GM19328 (cell line): ENCODE measurements at regions not wholly inside any gene's neighbourhood (a gene's known extent, or its start where the extent isn't known, plus 50 kb on each side); places are given as distances from the start of the nearest gene placed in this dataset.

ENCODE experiments used
- ATAC-seq: cut with Tn5 transposase; IDR thresholded peaks from one replicate; pipeline ENCODE4 v1.9.1; 2021; ENCODE audit warnings: mild to moderate bottlenecking, moderate library complexity; ENCODE audit not compliant: unreplicated experiment

DNA sequence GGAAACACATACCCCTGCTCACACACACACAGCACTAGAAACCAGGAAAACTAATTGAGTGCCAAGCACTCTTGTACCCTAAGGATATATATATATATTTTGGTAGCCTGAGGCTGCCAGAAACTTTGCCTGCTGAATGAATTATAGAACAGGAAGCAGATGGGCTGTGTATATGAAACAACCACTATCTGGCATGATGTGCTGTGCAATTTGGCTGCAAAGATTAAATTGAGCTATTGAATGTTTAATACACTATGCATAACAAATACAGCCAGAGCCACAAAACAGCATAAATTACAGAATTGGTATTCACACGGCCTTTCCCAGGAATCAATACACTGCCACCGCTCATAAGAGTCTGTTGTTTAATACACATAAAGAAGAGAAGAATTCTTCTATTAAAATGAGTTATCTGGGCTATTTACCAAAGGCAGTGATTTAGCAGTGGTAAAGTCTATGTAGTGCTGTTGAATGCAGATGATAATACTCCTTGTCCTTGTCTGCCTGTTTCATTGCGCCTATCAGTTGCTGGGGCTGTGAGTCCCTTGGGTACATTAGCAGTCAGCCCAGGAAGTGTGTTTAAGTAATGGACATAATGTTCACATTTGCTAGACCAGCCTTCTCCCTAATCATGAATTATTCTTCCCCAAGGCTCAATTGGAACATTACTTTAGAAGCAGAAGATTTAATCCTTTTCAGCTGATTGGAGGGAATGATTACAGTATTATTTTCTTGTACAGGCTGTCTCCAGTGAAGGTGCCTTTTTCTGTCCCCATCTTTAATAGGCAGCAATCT is 294.3 kb downstream of the TLE1 start:
- ATAC-seq = no peak

DNA sequence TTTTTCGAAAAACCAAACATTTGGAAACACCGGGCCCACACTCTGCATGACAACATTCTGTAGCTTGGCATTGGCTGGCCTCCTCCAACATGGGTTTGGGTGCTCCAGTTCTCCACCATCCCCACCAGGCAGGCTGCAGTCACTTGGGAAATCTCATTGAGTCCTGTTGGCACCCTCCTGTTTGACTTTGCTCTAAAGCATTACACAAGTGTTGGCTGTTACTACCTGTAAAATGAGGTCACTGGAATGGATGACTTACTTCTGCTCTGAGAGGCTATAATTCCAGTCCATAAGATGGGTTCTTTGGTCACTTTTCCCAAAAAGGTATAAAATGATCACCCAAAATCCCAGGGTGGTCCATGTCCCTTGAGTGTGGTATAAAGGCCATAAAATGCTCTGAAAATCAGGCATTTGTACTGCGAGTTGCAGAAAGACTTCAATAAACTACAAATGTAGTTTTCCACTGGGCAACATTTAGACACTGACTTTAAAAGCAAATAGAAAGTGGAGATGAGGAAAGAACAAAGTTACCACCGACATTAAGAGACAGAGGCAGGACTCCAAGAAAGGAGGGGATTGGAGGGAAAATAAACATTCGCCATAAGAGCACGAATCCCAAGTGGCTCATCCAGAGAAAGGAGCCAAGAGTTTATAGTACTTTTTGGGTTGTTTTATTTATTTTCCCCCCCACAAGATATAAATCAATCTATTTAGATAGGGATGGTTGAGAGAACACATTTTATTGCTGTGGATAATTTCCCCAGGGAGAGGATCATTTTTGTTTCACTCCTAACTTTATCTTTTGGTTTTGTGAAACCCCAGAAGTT is 295.1 kb downstream of the TLE1 start:
- ATAC-seq = no peak

DNA sequence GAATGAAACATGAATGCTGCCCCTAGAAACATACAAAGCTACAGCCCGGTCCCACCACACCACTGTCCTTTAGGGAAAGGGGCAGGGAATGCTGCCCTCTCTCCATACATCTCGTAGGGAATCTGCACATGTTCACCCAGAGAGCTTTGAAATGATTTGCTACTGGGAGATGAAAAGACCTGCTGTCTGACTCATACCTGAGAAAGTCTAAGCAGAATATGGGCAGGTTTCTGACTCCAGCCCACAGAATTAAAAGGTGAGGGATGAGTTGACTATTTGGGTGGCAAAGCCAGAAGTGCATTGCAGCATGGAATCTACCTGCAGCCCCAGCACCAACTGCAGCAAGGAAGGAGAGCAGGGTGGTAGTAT is 297.9 kb downstream of the TLE1 start:
- no peak for ATAC-seq

DNA sequence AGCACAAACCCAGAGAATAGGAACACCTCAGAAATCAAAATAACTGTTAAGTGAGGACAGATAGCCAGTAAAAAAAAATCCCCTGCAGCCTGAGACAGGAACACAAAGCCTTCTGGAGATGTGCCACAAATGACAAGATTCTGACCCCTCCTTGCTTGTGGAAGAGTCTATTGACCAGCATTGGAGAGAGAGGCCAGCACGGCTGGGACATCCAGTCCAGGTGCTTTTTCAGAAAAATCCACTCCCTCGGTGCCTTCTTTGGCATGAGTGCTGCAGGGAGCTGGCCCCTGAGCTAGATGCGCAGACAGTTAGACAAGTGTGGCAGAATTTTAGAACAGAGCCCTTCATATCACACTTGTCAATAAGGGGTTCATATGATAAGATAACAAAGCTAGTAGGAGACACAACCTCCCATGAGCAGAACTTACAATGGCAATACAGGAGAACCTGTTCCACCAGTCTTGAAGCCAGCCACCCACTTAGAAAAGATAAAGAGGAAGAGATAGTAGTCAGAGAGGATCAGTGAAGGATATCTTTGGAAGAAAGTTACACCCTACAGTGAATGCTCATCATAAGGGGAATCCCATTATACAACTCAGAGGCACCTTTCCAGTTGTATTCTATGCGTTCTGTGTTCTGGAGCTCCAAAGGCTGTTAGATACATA is 298.4 kb downstream of the TLE1 start:
- ATAC-seq = no peak

DNA sequence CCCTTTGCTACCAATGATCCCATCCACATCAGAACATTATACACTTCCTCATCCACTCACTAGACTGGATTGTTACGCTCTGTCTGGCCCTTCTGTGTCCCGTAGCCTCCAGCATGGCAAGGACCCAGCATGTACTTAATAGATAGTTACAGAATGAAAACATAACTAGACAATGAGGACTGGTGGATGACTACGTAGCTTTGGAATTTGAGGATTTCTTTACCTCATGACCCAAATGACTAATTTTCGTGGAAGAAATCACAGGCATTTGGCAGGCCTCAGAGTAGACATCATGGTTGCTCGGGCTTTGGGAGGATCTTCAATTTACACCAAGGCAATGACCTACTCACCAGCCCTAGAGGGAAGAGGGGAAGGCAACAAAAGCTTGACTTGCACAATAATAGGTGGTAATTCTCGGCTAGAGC is 299.8 kb downstream of the TLE1 start:
- ATAC-seq = no peak

DNA sequence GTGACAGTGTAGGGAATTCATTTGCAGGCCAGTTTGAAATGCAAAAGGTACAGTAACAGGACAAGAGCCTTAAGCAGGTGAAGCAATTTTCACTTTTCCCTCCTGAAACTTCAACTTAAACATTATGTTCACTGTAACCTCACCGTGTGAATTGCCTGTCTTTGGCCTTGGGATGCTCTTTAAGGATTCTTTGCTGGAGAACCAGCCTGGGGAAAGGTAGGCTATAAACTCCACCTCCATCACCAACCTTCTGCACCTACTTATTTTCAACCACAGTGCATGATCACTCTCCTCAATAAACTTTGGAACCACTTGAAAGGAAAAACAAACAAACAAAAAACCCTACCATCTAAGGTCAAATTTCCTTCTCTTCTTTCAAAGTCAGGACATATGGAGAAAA is 300.5 kb downstream of the TLE1 start:
- no peak for ATAC-seq

DNA sequence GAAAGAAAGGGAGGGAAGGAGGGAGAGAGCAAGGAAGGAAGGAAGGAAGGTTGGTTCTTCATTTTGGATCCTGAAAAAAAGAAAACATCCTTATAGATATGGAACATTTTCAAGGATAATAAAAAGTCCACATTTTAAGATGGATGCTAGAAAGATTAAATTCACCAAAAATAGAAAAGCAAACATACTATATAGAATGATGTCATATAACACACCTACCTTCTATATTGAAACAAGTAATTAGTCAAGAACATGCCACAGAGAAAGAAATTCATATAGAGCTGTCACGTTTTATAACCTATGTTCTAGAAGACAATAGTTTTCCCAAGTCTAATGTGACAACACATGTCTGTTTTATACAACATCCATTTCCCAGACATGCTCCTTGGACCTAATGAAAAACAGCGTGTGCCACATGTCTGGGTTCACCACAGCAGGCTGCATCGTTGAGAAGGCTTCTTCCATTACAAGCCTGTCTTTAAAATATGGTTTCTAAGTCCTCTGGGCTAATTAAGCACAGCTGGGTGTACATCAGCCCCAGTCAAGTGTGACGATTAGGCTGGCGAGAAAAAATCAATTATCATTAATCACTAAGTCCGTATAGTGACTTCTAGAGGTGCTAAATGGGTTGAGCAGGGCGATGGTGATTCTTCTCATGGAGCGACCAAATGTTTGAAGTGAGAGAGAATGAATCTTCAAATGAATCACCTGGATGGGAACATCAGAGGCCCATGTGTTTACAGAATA is 301.8 kb downstream of the TLE1 start:
- no peak for ATAC-seq

DNA sequence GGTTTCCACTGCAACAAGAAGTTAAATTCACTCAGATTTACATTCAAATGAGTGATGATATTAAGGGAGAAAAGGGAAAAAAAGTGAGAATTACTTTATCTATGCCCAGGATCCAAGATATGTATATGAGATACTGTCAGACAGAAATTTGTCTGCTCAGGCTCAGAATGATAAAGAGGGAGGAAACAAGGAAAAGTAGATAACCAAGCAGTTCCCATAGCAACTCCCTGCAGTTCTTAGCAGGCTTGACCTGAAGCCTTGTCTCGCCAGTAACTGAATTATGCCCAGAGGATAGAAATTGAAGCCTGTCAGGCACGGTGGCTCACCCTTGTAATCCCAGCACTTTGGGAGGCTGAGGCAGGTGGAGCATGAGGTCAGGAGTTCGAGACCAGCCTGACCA is 304.4 kb downstream of the TLE1 start:
- no peak for ATAC-seq

DNA sequence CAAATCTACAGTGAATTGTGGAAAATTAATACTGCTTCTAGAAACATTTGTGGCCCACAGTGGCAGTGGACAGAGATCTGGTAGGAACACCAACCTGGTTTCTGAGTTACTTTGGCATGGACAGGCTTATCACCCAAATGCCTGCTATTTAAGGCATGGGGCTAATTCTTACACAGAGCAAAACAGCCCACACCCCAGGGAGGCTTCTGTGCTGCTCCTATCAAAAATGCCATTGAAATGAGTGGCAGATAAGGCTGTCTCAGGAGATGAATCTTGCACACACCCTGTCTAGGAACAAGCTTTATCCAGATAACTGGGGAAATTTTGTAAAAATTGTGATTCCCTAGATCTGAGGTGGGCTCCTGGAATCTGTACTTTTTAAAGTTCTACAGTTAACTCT is 307.1 kb downstream of the TLE1 start:
- ATAC-seq = no peak

DNA sequence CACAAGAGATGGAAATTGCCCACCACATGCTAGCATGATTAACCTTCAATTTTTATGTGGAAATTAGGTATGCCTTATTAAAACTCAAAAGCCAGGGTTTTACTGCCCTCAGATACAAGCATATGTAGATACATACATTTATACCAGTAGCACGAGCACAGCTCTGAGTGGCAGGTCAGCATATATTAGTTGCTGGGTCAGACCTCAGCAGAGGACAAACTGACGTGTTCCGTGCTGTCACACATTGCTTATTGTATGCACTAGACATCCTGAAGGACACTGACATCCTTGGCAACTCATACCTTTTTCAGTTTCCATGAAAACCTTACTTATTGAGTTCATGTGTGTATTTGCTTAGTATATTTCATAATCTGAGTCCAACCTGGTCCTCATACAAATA is 307.7 kb downstream of the TLE1 start:
- ATAC-seq = no peak

DNA sequence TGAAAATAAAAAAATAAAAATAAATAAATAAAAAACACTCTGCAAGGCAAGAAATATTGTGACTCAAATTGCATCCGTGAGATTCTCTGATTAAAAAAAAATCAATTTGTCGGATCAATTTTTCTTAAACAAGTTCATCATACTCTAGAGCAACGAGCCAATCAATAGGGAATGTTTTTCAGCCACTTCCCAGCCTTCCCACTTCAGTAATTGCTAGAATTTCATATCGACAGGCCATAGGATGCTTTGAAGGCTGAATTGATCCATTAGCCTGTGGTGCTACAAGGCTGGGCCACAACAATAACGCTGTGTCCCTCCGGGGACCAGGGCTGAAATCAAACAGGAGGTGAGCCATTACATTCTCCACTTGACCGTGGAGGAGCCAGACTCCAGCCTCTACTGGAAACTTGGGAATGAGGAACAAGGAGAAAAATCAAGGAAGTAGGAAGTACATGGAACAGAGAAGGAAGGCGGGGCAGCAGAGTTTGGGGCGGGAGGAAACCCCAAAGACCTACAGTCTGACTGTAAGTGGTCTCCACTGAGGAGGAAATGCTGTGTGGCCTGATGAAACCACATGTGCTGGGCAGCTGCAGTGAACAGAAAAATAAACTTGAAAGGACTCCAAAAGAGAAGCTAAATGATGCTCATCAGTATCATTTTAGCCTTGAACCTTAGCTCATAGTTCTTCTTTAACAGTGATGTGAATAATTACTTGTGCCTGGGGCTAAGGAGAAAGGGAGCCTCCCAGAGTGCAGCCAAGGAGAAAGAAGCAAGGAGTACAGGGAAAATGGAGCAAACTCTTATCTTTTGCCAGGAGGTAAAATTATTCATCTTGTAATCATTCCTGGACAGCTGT is 308.6 kb downstream of the TLE1 start:
- ATAC-seq = no peak

DNA sequence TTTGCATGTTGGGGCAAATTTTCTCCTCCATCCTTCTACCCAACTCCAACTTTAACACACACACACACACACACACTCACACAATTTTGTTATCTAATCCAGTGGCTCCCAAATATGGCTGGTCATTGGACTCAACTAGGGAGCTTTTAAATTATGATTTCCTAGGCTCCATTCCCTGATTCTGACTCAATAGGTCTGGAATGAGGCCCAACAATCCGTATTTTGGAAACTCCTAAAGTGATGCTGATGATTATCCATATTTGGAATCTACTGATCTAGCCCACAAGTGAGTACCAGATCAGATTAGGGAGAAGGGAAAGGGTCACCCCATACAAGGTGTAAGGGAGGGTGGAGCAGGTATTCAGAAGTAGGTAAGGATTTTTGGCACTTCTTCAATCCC is 309.7 kb downstream of the TLE1 start:
- ATAC-seq = no peak

DNA sequence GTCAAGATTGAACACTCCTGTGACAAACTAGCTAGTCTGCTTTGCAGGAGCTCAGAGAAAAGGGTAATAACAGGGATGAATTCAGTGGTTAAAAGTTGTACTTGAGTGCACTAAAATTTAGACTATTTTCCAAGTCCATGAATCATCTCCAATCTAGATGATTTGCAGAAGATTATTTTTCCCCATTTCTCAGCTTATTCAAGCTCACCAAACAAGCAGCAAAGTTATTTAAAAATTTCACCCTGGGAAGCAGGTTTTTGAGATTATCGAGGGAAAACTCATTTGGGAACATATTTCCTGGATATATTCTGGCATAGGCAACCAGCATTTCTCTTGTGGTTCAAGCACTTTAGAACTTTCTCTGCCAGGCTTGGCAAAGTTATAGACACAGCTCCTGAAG is 311.4 kb downstream of the TLE1 start:
- ATAC-seq = no peak

DNA sequence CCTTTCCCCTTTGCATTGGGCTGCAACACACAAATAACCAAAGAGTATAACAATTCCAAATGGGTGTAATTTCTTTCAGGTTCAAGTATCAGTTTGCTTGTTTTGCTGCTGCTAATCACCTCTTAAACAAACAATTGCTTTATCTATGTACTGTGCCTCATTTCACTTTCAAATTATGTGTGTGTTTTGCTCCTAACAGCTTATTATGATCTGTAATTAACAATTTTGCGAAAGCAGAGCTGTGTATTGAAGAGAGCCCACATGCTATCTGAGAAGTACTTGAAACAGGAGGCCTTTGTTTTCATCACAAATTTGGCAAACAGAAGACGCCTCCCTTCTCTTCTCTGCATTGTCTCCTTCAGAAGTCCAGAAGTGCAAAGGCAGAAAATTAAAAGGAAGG is 312.0 kb downstream of the TLE1 start:
- no peak for ATAC-seq

DNA sequence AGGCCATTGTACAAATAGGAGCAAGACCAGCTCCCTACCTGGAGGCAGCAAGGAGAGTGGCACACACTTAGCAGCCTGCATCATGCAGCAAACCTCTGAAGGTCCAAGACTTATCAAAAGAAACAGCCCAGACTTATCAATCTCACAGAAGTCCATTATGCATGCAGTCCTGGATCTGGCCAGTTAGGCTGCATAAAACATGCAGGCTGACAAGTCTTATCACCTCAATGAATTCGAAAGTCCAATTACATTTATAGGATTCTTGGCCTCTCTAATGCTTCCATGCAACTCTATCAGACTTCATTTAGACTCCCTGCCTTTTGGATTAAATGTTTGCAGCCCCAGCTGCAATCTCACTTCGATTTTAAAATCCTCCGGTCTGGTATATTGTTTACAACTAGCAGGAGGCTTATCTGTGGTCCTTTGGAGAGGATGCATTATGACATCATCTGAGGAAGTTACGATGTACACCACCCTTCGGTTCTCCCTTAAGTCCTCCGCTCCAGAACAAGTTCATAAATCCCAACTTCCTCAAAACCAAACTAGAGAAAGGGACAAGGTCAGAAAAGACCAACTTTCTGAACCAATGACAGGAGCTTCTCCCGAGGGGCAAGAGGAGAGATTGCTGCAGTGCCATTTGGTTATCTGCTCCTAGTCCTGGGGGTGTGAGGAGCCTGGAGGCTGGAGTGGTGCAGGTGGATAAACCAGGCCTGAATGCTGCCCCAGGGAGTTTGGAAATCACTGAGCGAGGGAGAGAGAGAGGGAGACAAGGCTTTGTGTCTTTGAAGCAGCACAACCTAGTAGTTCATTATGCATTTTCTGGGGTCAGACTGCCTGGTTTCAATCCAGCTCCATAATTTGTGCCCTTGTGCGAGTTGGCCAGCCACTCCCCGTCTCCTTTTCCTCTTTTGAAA is 313.9 kb downstream of the TLE1 start:
- no peak for ATAC-seq

DNA sequence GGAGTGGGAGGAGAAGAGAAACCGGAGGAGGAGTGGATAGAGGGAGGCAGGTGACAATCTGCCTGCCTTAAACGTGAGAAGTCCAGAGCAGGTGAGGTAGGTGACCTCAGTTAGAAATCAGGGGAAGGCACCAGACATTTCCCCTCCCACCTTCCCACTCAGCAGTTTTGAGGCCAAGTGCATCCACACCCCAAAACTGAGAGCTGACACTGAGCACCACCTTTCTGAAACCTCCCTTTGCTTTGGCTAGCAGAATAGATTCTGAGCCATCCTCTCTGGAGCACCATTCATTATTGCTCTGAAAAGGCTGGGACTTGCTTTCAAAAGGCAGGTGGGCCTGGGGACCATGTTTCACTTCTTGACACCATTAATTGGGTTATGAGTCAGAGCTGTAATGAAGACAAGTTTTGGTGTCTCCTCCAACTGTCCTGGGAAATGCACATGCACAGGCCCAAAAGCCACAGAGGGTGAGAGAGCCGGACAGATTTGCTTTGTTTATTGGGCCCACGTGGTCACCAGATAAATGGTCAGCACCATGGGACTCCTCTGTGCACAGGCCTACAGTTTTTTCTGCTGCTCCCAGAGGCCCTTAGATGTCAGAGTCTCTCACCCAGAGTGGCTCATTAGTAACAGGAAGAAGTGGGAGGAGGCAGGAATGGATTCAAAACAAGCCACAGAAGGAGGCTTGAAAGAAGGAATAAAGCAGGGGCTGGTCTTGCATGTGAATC is 314.7 kb downstream of the TLE1 start:
- no peak for ATAC-seq

DNA sequence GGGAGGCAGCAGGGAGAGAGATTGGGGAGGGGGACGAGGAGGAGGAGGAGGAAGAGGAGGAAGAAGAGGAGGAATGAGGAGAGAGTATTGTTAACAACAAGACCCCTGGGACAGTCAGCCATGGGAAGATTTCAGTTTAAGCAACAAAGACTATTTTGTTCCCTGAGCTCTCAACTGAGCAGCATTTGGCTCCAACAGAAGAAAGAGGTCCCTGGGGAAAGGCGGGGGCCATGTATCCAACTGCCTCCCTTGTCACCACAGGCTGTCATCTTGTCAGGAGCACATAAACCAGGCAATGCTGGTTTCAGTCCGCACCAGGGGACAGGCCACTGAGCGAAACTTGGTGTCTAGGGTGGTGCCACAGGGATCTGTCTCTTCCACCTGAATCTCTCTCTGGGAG is 316.1 kb downstream of the TLE1 start:
- ATAC-seq = no peak

DNA sequence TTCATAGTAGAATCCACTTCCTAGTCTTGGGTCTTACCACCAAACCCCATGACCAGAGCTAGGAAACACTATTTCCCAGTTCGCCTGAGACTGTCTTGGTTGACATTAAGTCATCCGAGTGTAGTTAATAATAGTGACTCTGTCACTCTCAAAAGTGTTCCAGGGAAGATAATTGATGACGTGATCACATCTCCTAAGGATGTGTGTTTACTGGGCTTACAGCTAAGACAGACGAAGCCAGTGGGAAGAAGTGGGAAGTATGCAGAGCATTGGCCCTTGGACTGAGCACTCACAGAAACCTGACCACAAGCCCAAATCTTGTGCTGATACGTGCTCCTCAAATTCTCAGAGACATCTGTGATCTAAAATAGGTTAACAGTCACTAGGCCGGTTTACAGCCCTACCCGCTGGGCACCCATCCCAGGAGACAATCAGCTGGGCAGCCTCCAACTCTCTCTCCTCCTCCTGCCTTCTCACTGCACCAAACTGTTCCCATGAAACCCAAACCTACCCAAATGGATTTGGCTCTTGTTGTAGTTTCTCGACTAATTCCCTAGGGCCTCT is 316.6 kb downstream of the TLE1 start:
- ATAC-seq = no peak
